Liver (tissue), 8 donors: ENCODE measurements at regions not wholly inside any gene's neighbourhood (a gene's known extent, or its start where the extent isn't known, plus 50 kb on each side); places are given as distances from the start of the nearest gene placed in this dataset.

ENCODE experiments used
- DNase-seq: peaks from one replicate; pipeline ENCODE4 v3.0.0-alpha.2; 2017; ENCODE audit warnings: low spot score
- H3K27ac ChIP-seq, 2 donors: one replicate each; pipeline ENCODE4 v1.7.0; 2013; ENCODE audit warnings: inconsistent platforms in 2 of 2, low read length in 2 of 2, control low read depth in 1 of 2, low read depth in 1 of 2, mild to moderate bottlenecking in 1 of 2
- H3K27me3 ChIP-seq, 4 donors: one replicate each; pipeline versions ENCODE4 v1.6.1 to v1.7.0; 2013; ENCODE audit warnings: low read length in 3 of 4, inconsistent platforms in 1 of 4, mild to moderate bottlenecking in 1 of 4, moderate library complexity in 1 of 4; ENCODE audit not compliant: control insufficient read depth in 4 of 4, insufficient read depth in 4 of 4
- H3K36me3 ChIP-seq, 4 donors: one replicate each; pipeline versions ENCODE4 v1.6.1 to v1.7.0; 2013; ENCODE audit warnings: low read length in 3 of 4, mild to moderate bottlenecking in 3 of 4, low read depth in 1 of 4, moderate library complexity in 1 of 4; ENCODE audit not compliant: control insufficient read depth in 4 of 4, insufficient read depth in 3 of 4
- H3K4me1 ChIP-seq, 4 donors: one replicate each; pipeline versions ENCODE4 v1.6.1 to v1.7.0; 2013; ENCODE audit warnings: low read length in 3 of 4, mild to moderate bottlenecking in 3 of 4, moderate library complexity in 1 of 4; ENCODE audit not compliant: control insufficient read depth in 4 of 4, insufficient read depth in 4 of 4
- H3K4me3 ChIP-seq, 3 donors: one replicate each; pipeline versions ENCODE4 v1.6.1 to v1.7.0; 2013; ENCODE audit warnings: low read length in 3 of 3, control low read depth in 1 of 3, low read depth in 1 of 3, mild to moderate bottlenecking in 1 of 3
- H3K9ac ChIP-seq, 2 donors: one replicate each; pipeline ENCODE4 v1.7.0; 2013; ENCODE audit warnings: low read length in 2 of 2, mild to moderate bottlenecking in 2 of 2, moderate library complexity in 2 of 2, control low read depth in 1 of 2, low read depth in 1 of 2
- H3K9me3 ChIP-seq, 4 donors: one replicate each; pipeline versions ENCODE4 v1.6.1 to v1.7.0; 2013; ENCODE audit warnings: low read length in 3 of 4; ENCODE audit not compliant: control insufficient read depth in 4 of 4
- ATF3 ChIP-seq: IDR thresholded peaks from 2 replicates; pipeline ENCODE4 v1.6.1; 2016; ENCODE audit warnings: antibody characterized with exemption
- CTCF ChIP-seq: fragments of 150-350 bp; IDR thresholded peaks from 2 replicates; pipeline ENCODE4 v1.5.1; 2017; ENCODE audit warnings: improper control_type of control experiment, low read depth, low read length; ENCODE audit not compliant: missing input control
- EGR1 ChIP-seq, 2 donors: IDR thresholded peaks; 2 replicates each; pipeline ENCODE4 v1.6.1; 2016 to 2018; ENCODE audit warnings: antibody characterized with exemption in 2 of 2, low read depth in 2 of 2
- FOXA1 ChIP-seq: IDR thresholded peaks from 2 replicates; pipeline ENCODE4 v1.6.1; 2016; ENCODE audit warnings: antibody characterized with exemption
- FOXA2 ChIP-seq: IDR thresholded peaks from 2 replicates; pipeline ENCODE4 v1.6.1; 2016; ENCODE audit warnings: antibody characterized with exemption
- HNF4G ChIP-seq: IDR thresholded peaks from 2 replicates; pipeline ENCODE4 v1.6.1; 2016; ENCODE audit warnings: antibody characterized with exemption
- JUND ChIP-seq, 2 donors: IDR thresholded peaks; 2 replicates each; pipeline ENCODE4 v1.6.1; 2016; ENCODE audit warnings: antibody characterized with exemption in 2 of 2
- NR2F2 ChIP-seq: IDR thresholded peaks from 2 replicates; pipeline ENCODE4 v1.6.1; 2016; ENCODE audit warnings: antibody characterized with exemption
- RAD21 ChIP-seq, 2 donors: IDR thresholded peaks; 2 replicates each; pipeline ENCODE4 v1.6.1; 2016; ENCODE audit warnings: antibody characterized with exemption in 2 of 2, mild to moderate bottlenecking in 2 of 2
- REST ChIP-seq: IDR thresholded peaks from 2 replicates; pipeline ENCODE4 v1.6.1; 2016; ENCODE audit warnings: antibody characterized with exemption, mild to moderate bottlenecking
- RXRA ChIP-seq, 2 donors: IDR thresholded peaks; 2 replicates each; pipeline ENCODE4 v1.6.1; 2017 to 2018; ENCODE audit warnings: antibody characterized with exemption in 2 of 2, mild to moderate bottlenecking in 1 of 2
- SP1 ChIP-seq: IDR thresholded peaks from 2 replicates; pipeline ENCODE4 v1.6.1; 2018; ENCODE audit warnings: antibody characterized with exemption, mild to moderate bottlenecking
- TAF1 ChIP-seq: conservative IDR thresholded peaks from 2 replicates; pipeline ENCODE4 v1.6.1; 2016; ENCODE audit warnings: antibody characterized with exemption, mild to moderate bottlenecking
- YY1 ChIP-seq: IDR thresholded peaks from 2 replicates; pipeline ENCODE4 v1.6.1; 2016; ENCODE audit warnings: antibody characterized with exemption, mild to moderate bottlenecking
- ZBTB33 ChIP-seq: IDR thresholded peaks from 2 replicates; pipeline ENCODE4 v1.6.1; 2016; ENCODE audit warnings: antibody characterized with exemption
- WGBS: extraction: QIAGEN DNeasy Blood & Tissue Kit; methylation state at CpG from one replicate; pipeline ENCODE4 v1.1.7; 2013; 5-methylcytosine and 5-hydroxymethylcytosine counted together
- donor health status: healthy.
- donor health status: healthy.
- donor health status: healthy.
- donor health status: healthy.
- donor health status: healthy.

DNA sequence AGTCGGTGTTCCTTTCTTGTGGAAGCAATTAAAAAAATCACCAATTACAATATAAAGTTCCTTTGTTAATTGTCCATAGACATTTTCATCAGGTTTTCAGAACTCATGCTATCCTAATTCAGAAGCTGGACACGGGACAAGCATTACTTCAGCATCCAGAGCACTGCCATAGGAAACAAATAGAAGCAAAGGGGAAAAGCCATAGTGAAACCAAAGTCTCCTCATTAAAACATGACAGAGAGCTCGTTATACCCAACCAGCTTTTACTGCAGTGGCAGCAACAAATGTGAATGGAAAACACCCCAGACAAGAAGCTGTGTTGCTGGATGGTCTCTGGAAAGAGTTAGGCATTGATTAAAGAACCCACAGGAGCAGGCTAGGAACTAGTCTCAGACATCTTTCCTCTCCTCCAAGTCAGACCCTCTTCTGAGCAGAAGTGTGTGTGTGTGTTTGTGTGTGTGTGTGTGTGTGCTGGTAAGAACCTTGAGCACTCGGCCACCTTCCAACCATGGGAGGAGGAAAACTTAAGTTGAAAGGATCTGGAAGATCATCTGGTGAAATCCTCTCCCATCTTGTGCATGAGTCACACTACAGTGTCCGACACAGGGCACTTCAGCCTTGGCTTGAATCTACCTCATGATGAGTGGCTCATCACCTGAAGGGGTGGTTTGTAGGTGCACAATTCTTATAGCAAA, 162.6 kb upstream of the ADAMTS16 start:
- no peak overlapping the region for H3K27ac ChIP-seq
- WGBS = 63% methylated on average over 5 of the region's 5 CpGs

DNA sequence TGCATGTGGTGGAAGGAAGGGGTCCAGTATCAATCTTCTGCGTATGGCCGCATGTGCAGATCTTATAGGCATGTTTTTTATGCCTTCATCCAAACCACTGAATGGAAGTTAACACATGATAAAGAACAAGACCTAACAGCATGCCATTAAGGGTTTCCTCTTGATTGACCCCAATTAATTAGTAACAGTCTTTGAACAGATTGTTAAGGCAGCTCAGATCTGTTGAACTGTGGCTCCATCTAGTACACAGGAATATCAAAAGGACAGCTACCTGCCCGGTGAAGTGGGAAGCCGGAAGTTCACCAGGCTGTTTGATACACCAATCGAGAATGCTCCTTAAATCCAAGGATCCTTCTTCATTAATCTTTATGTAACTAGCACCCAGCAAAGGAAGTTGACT, 159.9 kb upstream of the ADAMTS16 start:
- Histone ChIP-seq H3K27ac (no peak overlapping the region), H3K9me3 (no peaks in the 10 kb centered on the region), H3K27me3 (no peaks in the 10 kb centered on the region), H3K9ac (no peak overlapping the region), H3K36me3 (no peaks in the 10 kb centered on the region), H3K4me1 (no peaks in the 10 kb centered on the region), H3K4me3 (no peak overlapping the region)
- no peak for DNase-seq
- WGBS = 89% methylated on average over 5 of the region's 5 CpGs
- TF ChIP-seq EGR1 (IDR thresholded peaks at IDR 0.05; ENCODE audit: low read depth in 2 of 2) (no peak), TAF1 (no peak), YY1 (no peak)

More for the DNA sequence above, 162.6 kb upstream of the ADAMTS16 start:
- Histone ChIP-seq H3K9me3 (no peaks in the 10 kb centered on the region), H3K4me3 (no peak overlapping the region), H3K4me1 (no peaks in the 10 kb centered on the region), H3K27me3 (no peaks in the 10 kb centered on the region), H3K36me3 (no peaks in the 10 kb centered on the region), H3K9ac (no peak overlapping the region)
- TF ChIP-seq ATF3 = no peak
- TF ChIP-seq FOXA1 = no peak
- no peak for TF ChIP-seq ZBTB33
- no peak for TF ChIP-seq FOXA2
- TF ChIP-seq RXRA (IDR thresholded peaks at IDR 0.05) = no peak
- no peak for DNase-seq

- WGBS = 83% methylated on average over 3 of the region's 3 CpGs
- Histone ChIP-seq H3K27me3 (no peaks in the 10 kb centered on the region), H3K9me3 (no peaks in the 10 kb centered on the region), H3K27ac (no peak overlapping the region), H3K36me3 (no peaks in the 10 kb centered on the region), H3K4me3 (no peak overlapping the region), H3K4me1 (no peaks in the 10 kb centered on the region), H3K9ac (no peak overlapping the region)
- no peak for DNase-seq
- TF ChIP-seq JUND (IDR thresholded peaks at IDR 0.05) = no peak
- TF ChIP-seq RAD21 (IDR thresholded peaks at IDR 0.05) = no peak
- TF ChIP-seq HNF4G = no peak
- no peak for TF ChIP-seq YY1
- no peak for TF ChIP-seq SP1
- TF ChIP-seq EGR1 (IDR thresholded peaks at IDR 0.05; ENCODE audit: low read depth in 2 of 2) = no peak
- no peak for TF ChIP-seq CTCF
- TF ChIP-seq REST = no peak
- no peak for TF ChIP-seq RXRA (IDR thresholded peaks at IDR 0.05)
- no peak for TF ChIP-seq FOXA1
- TF ChIP-seq NR2F2 = no peak
- no peak for TF ChIP-seq ZBTB33
- no peak for TF ChIP-seq FOXA2
- TF ChIP-seq TAF1 = no peak
These were observed 158.5 kb upstream of the ADAMTS16 start for GRCh38 chr5:4981608-4982007.
